ENCODE measurements at regions not wholly inside any gene's neighbourhood (a gene's known extent, or its start where the extent isn't known, plus 50 kb on each side); places are given as distances from the start of the nearest gene placed in this dataset.

DNA sequence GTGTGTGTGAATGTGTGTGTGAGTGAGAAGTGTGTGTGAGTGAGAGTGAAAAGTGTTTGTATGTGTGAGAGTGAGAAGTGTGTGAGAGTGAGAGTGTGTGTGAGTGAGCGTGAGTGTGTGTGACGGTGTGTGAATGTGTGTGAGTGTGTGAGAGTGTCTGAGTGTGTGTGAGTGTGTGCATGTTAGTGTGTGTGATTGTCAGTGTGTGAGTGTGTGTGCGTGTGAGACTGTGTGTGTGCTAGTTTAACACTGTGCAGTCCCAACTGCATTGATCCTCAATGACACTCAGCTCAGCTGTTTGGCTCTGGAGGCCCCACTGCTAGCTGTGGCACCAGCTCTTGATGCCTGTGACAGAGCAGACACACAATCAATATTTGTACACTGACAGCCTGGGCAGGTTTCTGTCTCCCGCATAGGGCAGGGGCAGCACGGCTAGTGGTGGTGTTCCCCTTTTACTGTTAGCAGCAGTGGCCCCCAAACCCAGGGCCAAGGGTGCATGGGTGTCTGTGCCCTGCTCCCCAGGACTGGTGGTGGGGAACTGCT, 135.0 kb downstream of the INHBB start:
- no peak for DNase-seq

DNA sequence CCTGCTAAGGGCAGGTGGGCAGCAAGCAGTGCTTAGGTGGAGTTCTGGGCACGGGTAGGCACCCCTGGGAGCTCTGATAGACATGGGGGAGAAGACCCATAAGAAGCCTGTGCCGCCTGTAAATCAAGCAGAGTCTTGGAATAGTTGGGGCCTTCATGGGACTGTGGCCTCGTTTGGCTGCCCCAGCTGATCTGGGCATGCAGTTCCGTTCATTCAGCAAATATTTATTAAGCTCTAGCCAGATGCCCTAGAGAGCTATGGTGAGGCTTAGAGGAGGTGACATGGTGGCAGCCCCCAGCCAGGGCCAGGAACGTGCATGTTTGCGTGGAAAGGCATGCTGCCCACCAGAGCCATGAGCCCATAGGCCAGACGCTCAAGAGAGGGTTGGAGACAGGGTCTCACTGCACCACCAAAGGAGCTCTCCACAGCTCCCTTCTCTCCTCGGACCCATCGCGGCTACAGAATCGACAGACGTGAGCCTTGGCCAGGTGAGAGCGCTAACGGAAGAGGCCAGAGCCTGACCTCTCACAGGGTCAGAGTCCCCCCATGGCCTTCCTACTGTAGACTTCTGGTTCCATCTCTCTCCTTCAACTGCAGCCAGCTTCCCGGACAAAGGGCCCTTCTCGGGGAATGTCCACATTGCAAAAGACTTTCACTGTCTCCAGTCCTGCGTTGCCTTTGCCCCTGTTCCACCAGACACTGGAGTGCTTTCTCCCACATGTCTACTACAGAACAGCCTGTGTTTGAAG, 135.7 kb downstream of the INHBB start:
- no peak for DNase-seq

GRCh38 chr2:120482334-120482733, 136.4 kb downstream of the INHBB start:
- DNase-seq = no peak

- DNase-seq = no peak
Observed at GRCh38 chr2:120483355-120483754, 137.4 kb downstream of the INHBB start.

- no peak for DNase-seq
Observed at GRCh38 chr2:120485096-120485495, 139.2 kb downstream of the INHBB start.

GRCh38 chr2:120486441-120486840, 140.5 kb downstream of the INHBB start:
- no peak for DNase-seq

DNA sequence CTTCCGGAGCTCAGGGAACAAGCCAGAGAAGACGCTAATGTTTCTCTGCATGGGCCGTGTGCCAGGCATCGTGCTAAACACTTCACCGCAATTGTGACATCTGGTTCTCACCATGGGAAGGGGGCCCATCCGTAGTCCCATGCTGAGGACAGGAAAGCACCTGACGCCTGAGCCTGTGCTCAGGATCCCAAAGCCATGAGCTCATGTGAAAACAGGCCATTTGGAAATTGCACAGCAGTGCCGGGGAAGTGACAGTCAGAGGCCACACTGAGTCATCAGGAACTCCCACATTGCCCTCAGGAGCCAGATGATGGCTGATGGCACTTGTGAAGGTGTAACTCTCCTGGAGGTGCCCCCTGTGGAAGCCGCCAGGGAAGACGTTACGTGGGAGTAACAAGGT, 141.0 kb downstream of the INHBB start:
- no peak for DNase-seq

DNA sequence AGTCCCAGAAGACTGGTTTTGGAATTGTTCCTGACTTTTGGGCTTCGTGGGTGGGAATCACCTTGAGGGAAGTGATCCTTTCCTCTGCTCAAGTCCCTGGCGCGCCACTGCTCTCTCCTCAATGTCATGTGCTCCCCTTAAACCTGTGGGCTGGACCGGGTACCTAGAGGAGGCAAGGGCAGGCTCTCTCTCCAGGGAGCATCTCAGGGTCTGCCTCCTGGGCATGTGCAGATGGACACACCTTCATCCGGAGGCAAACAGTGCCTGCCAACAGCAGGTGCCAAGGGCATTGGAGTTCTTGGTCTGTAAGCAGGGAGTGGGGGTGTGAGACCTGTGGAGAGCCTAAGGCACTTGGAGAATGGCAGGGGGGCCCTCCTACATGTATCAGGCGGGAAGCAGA, 142.6 kb downstream of the INHBB start:
- no peak for DNase-seq

- DNase-seq = no peak
Observed at GRCh38 chr2:120489023-120489422, 143.1 kb downstream of the INHBB start.

DNA sequence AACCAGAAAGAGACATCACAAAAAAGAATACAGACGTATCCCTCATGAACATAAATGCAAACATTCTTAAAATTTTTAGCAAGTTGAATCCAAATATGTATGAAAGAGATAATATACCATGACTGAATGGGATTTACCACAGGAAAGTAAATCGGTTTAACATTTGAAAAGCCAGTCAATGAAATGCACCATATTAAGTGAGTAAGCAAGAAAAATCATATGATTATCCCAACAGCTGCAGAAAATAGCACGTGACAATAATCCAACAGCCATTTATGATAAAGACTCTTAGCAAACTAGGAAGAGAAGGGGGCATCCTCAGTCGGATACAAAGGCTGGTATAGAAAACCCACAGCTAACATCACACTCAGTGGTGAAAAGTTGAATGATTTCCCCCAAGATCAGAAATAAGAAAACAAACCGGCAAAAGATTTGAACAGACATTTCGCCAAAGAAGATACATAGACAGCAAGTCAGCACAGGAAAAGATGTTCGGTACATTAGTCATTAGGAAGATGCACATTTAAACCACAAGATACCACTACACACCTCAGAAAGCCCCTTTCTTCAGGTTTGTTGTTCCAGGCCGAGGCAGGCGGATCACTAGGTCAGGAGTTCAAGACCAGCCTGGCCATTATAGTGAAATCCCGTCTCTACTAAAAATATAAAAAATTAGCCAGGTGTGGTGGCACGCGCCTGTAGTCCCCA, 144.3 kb downstream of the INHBB start:
- no peak for DNase-seq

- no peak for DNase-seq
Observed at GRCh38 chr2:120491111-120491625, 145.2 kb downstream of the INHBB start.

- DNase-seq = no peak
Observed at GRCh38 chr2:120493231-120493630, 147.3 kb downstream of the INHBB start.

DNA sequence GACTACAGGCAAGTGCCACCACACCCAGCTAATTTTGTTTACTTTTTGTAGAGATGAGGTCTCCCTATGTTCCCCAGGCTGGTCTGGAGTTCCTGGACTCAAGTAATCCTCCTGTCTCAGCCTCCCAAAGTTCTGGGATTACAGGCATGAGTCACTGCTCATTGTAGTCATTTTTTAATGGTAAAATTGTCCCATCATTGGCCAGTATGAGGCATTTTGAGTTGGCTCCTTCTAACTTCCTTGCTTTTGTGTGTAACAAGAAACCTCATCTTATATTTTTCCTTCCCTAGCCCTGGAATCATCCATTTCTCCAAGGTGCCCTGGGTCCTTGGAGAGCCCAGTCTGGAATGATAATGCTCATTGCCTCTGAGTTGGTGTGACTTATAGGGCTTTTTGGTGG, 148.5 kb downstream of the INHBB start:
- no peak for DNase-seq

DNA sequence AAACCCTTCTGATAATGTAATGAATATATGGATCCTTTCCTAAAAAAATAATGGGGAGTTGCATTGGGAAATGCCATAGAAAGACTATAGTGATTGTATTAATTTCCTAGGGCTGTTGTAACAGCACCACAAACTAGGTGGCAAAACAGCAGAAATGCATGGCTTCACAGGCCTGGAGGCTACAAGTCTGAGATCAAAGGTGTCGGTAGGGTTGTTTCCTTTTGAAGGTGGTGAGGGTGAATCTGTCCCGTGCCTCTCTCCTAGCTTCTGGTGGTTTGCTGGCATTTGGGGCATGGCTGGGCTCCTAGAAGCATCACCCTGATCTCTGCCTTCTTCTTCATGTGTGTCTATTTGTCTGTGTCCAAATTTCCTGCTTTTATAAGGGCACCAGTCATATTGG, 149.7 kb downstream of the INHBB start:
- no peak for DNase-seq

GRCh38 chr2:120496235-120496634, 150.3 kb downstream of the INHBB start:
- no peak for DNase-seq

- no peak for DNase-seq
Observed at GRCh38 chr2:120496759-120497158, 150.8 kb downstream of the INHBB start.

DNA sequence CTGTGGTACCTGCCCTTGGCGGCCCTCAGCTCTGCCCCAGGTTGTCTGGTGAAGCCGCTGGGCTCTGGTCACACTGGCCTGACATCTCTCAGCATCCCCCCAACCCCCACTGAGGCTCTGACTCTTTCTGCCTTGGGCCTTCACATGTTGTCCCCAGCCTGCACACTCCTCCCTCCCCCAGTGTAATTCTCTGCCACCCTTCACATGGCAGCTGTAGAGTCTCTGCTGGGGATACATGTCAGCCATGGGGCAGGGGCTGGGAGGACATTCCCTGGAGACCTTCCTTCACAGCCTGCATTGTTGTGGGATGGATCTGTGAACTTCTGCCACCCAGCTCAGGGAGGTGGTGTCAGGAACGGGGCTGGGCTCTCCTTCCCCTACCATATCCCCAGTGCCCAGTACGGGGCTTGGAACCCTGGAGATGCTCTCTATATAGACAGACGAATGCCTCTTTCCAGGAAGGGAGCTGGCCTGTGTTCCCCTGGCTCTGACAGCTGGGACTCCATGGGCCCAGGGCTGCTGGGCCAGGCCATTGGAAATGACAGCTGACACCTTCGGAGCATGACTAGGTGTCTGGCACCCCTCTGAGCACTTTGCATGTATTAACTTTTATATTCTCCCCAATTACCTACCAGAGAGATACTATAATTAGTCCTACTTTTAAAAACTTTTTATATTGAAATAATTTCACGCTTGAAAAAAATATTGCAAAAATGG, 151.5 kb downstream of the INHBB start:
- DNase-seq = no peak

DNA sequence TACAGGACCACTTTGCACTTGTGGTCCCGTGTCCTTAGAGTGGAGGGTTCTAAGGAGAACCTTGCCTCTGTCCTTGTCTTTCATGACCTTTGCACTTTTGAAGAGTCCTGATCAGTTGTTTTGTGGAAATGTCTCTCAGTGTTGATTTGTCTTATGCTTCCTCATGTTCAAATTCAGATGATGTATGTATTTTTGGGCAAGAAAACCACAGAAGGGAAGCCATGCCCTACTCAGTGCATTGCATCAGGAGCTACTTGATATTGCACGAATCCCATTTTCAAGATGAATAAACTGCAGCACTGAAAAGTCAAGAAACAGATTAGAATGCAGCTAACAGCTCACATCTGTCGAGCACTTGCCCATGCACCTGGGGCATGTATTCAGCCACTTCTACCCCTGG, 152.2 kb downstream of the INHBB start:
- DNase-seq = no peak

DNA sequence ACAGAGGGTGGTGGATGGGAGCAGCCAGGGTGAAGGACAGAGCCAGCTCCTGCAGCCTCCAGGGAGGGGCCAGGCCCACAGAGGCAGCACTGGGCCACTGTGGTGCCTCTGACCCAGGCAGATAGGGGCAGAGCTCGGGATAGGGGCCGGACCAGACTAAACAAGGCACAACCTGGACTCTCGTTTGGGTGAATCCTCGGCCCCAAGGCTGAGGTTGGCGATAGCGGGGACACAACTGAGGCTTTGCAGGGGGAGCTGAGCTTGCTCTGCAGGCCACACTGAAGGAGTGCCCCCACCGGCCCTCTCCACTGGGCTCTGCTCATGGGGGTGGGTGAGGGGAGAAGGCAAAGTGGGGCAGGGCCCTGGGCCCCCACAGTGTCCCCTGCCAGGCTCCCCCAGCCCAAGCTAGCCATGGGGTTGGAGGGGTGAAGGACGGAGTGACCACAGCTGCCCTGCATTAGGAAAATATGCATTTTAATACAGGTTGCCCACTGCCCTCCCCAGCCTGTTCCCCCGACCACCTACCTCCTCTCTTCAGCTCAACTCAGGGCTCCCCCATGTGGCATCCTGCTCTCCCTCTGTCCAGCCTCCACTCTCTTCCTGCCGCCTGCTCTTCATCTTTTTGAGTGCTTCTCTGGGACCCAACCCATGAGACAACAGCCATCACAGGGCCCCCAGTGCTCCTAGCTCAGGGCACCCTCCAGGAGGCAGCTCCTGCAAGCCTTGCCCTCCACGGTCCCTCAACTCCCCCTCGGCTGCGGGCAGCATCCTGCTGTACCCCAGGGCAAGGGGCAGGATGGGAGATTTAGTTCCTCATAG, 152.8 kb downstream of the INHBB start:
- DNase-seq = no peak

DNA sequence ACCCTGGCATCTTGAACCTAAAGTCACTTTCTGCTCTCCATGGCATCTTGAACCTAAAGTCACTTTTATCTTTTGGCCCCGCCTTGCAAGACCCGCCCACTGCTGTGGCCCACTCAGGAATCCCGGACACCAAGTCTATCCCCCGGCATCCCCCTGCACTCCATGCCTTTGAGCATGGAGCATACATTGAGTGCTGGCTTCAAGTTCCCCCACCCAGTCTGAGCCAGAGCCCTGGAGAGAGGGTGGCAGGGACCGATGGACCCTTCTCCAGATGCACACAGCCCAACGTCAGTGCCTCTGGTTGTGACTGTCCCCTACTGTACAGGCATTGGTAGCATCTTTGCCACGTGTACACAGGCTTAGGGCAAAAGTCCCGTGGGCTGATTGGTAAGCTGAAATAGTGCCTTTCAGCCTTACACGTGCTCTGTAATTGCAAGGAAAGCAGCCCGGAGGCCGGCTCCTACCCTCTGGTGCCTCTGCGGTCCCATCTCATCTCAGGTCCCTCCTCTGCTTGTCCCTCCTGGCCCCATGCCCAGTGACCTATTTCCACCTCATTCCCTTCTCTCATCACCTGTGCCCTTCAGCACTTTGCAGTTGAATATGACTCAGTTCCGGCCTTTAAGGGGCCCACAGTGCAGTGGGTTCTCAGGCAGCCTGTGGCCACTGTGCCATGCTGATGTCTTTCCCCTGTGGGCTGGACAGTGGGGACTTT, 154.0 kb downstream of the INHBB start:
- no peak for DNase-seq

DNA sequence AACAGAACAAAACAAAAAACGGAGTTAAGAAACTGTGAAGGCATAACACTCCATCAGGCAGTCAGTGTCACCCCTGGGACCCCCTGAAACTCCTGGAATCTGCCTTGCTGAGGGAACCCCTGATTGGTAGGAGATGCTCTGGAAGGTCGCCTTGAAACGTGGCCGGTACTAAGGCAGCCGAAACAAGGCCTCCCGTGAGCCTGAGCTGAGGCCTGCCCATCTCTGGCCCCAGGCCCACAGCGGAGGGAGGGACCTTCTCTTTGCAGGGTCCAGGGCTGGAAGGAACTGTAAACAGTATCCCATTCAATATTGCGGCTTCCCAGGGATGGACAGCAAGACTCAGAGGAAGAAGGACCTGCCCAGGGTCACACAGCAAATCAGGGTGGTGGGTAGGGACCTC, 155.7 kb downstream of the INHBB start:
- no peak for DNase-seq

DNA sequence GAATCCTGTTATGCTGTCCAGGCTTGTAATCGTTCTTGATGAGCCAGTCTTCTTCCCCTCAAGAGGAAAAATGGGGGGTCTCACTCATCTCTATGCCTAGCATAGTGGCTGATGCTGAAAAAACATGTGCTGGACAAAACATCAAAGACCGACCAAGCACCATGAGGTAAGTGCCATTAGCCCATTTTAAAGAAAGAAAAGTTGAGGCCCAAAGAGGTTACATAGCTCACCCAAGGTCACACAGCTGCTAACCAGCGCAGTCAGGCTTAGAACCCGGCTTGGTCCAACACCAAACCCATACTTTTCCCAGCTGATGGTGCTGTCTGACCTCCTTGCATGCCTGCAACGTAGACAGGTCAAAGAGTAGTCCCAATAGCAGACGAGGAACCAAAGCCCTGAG, 156.4 kb downstream of the INHBB start:
- no peak for DNase-seq
